IMR-90 (cell line): ENCODE measurements at regions not wholly inside any gene's neighbourhood (a gene's known extent, or its start where the extent isn't known, plus 50 kb on each side); places are given as distances from the start of the nearest gene placed in this dataset.

Experiments
- ATAC-seq: fragments of 200-7000 bp; cut with Tn5 transposase; 2 replicates; pipeline ENCODE4 v1.9.1; 2020; ENCODE audit warnings: low read depth, mild to moderate bottlenecking, moderate library complexity
- BruUV-seq: library from RNA; stranded (reverse); fragments of 400-500 nt; replicated peaks from 2 replicates; lab custom pipeline; 2021; lab: Mats Ljungman, UMichigan
- CTCF ChIA-PET: fragments of 300-600 bp; formaldehyde crosslinking; extraction: SDS; loops from one replicate; lab custom pipeline; 2021; ENCODE audit warnings: antibody characterized with exemption; lab: Yijun Ruan, JAX
- POLR2A ChIA-PET: fragments of 300-600 bp; sonication (Branson Sonifier 250); formaldehyde crosslinking; loops from one replicate; lab custom pipeline; 2022; ENCODE audit warnings: antibody characterized with exemption; ENCODE audit not compliant: unreplicated experiment; lab: Charles Lee
- DNase-seq: peaks from one replicate; pipeline ENCODE4 v3.0.0; 2013
- H2AFZ ChIP-seq: replicated peaks from 2 replicates; pipeline ENCODE3; 2013; ENCODE audit warnings: low read length, mild to moderate bottlenecking; ENCODE audit not compliant: poor library complexity
- H2AK5ac ChIP-seq: 2 replicates; pipeline ENCODE4 v1.6.1; 2013; ENCODE audit warnings: low read depth, low read length, inconsistent platforms
- H2AK9ac ChIP-seq: replicated peaks from 2 replicates; pipeline ENCODE3; 2013; ENCODE audit warnings: mild to moderate bottlenecking, low read depth, low read length, moderate library complexity; ENCODE audit not compliant: poor library complexity
- H2BK120ac ChIP-seq: 2 replicates; pipeline ENCODE4 v1.6.1; 2013; ENCODE audit warnings: low read depth, low read length, inconsistent platforms
- H2BK15ac ChIP-seq: 3 replicates; pipeline ENCODE4 v1.6.1; 2013; ENCODE audit warnings: low read depth, low read length, inconsistent platforms
- H2BK20ac ChIP-seq: 2 replicates; pipeline ENCODE4 v1.6.1; 2013; ENCODE audit warnings: low read depth, mild to moderate bottlenecking, inconsistent platforms, low read length, moderate library complexity
- H2BK5ac ChIP-seq: 2 replicates; pipeline ENCODE4 v1.6.1; 2013; ENCODE audit warnings: mild to moderate bottlenecking, low read depth, low read length, inconsistent platforms; ENCODE audit not compliant: poor library complexity, severe bottlenecking
- H3K14ac ChIP-seq: replicated peaks from 2 replicates; pipeline ENCODE4 v1.6.1; 2013; ENCODE audit warnings: low read depth, low read length, inconsistent platforms
- H3K18ac ChIP-seq: 2 replicates; pipeline ENCODE4 v1.6.1; 2013; ENCODE audit warnings: low read depth, low read length, control low read depth
- H3K23ac ChIP-seq: 2 replicates; pipeline ENCODE4 v1.6.1; 2013; ENCODE audit warnings: low read depth, low read length, inconsistent platforms
- H3K27ac ChIP-seq: 2 replicates; pipeline ENCODE4 v1.5.1; 2013; ENCODE audit warnings: mild to moderate bottlenecking, control low read depth, low read length; ENCODE audit not compliant: insufficient read depth
- H3K27me3 ChIP-seq: 2 replicates; pipeline ENCODE4 v1.6.1; 2013; ENCODE audit warnings: low read length; ENCODE audit not compliant: control insufficient read depth, insufficient read depth
- H3K36me3 ChIP-seq: 2 replicates; pipeline ENCODE4 v1.6.1; 2013; ENCODE audit warnings: low read length, mixed read lengths; ENCODE audit not compliant: control insufficient read depth, insufficient read depth
- H3K4ac ChIP-seq: 2 replicates; pipeline ENCODE4 v1.6.1; 2013; ENCODE audit warnings: low read depth, low read length, inconsistent platforms
- H3K4me1 ChIP-seq: 2 replicates; pipeline ENCODE4 v1.6.1; 2013; ENCODE audit warnings: low read length, mixed read lengths; ENCODE audit not compliant: control insufficient read depth, insufficient read depth
- H3K4me2 ChIP-seq: 2 replicates; pipeline ENCODE4 v1.6.1; 2013; ENCODE audit warnings: low read depth, mild to moderate bottlenecking, control low read depth, low read length, moderate library complexity
- H3K4me3 ChIP-seq: 2 replicates; pipeline ENCODE4 v1.5.1; 2013; ENCODE audit warnings: low read depth, mild to moderate bottlenecking, control low read depth, low read length, moderate library complexity; ENCODE audit not compliant: insufficient read depth
- H3K56ac ChIP-seq: 2 replicates; pipeline ENCODE4 v1.6.1; 2013; ENCODE audit warnings: low read length, inconsistent platforms; ENCODE audit not compliant: insufficient read depth; ENCODE audit errors: extremely low read depth
- H3K79me1 ChIP-seq, 2 experiments: 2 replicates each; pipeline ENCODE4 v1.6.1; 2013; ENCODE audit warnings: low read length in 2 of 2, inconsistent platforms in 1 of 2, low read depth in 1 of 2
- H3K9ac ChIP-seq: 2 replicates; pipeline ENCODE4 v1.6.1; 2013; ENCODE audit warnings: low read depth, low read length, control low read depth
- H3K9me1 ChIP-seq: 2 replicates; pipeline ENCODE4 v1.6.1; 2013; ENCODE audit warnings: low read length, inconsistent platforms; ENCODE audit not compliant: insufficient read depth
- H3K9me3 ChIP-seq: 2 replicates; pipeline ENCODE4 v1.6.1; 2013; ENCODE audit warnings: low read length; ENCODE audit not compliant: control insufficient read depth, insufficient read depth
- H4K20me1 ChIP-seq: 2 replicates; pipeline ENCODE4 v1.6.1; 2013; ENCODE audit warnings: low read length, inconsistent platforms; ENCODE audit not compliant: insufficient read depth
- H4K5ac ChIP-seq: 2 replicates; pipeline ENCODE4 v1.6.1; 2013; ENCODE audit warnings: mild to moderate bottlenecking, low read depth, low read length, control low read depth
- H4K8ac ChIP-seq, 2 experiments: 2 replicates each; pipeline ENCODE4 v1.6.1; 2013; ENCODE audit warnings: low read depth in 2 of 2, low read length in 2 of 2, control low read depth in 1 of 2, inconsistent platforms in 1 of 2
- H4K91ac ChIP-seq: 2 replicates; pipeline ENCODE4 v1.6.1; 2013; ENCODE audit warnings: low read depth, low read length, inconsistent platforms; ENCODE audit not compliant: insufficient read depth
- BHLHE40 ChIP-seq: fragments of 150-350 bp; IDR thresholded peaks from 2 replicates; pipeline ENCODE4 v1.6.1; 2016; ENCODE audit warnings: mild to moderate bottlenecking, low read depth, low read length
- CEBPB ChIP-seq: IDR thresholded peaks from 2 replicates; pipeline ENCODE4 v1.6.1; 2012; ENCODE audit warnings: low read depth, low read length, improper control_type of control experiment
- CHD1 ChIP-seq: IDR thresholded peaks from 2 replicates; pipeline ENCODE4 v1.6.1; 2012; ENCODE audit warnings: low read depth, low read length, improper control_type of control experiment
- FOS ChIP-seq: fragments of 150-350 bp; IDR thresholded peaks from 2 replicates; pipeline ENCODE4 v1.6.1; 2016; ENCODE audit warnings: low read depth, low read length
- MAFK ChIP-seq: IDR thresholded peaks from 2 replicates; pipeline ENCODE4 v1.6.1; 2012; ENCODE audit warnings: low read depth, low read length, improper control_type of control experiment
- MAZ ChIP-seq: IDR thresholded peaks from 2 replicates; pipeline ENCODE4 v1.6.1; 2012; ENCODE audit warnings: low read depth, mild to moderate bottlenecking, low read length, improper control_type of control experiment, moderate library complexity, borderline replicate concordance
- MXI1 ChIP-seq: IDR thresholded peaks from 2 replicates; pipeline ENCODE4 v1.6.1; 2012; ENCODE audit warnings: low read depth, mild to moderate bottlenecking, low read length, moderate library complexity, borderline replicate concordance
- NFE2L2 ChIP-seq: fragments of 150-350 bp; IDR thresholded peaks from 2 replicates; pipeline ENCODE4 v1.6.1; 2016; ENCODE audit warnings: low read depth, mild to moderate bottlenecking, low read length
- POLR2A ChIP-seq: IDR thresholded peaks from 2 replicates; pipeline ENCODE4 v1.6.1; 2012; ENCODE audit warnings: mild to moderate bottlenecking, low read depth, low read length
- RAD21 ChIP-seq: IDR thresholded peaks from 2 replicates; pipeline ENCODE4 v1.6.1; 2012; ENCODE audit warnings: low read length, improper control_type of control experiment
- RCOR1 ChIP-seq: IDR thresholded peaks from 2 replicates; pipeline ENCODE4 v1.6.1; 2012; ENCODE audit warnings: mild to moderate bottlenecking, low read length, improper control_type of control experiment; ENCODE audit not compliant: insufficient replicate concordance
- RFX5 ChIP-seq: IDR thresholded peaks from 2 replicates; pipeline ENCODE4 v1.8.0; 2012; ENCODE audit warnings: low read depth, mild to moderate bottlenecking, low read length, moderate library complexity
- SMC3 ChIP-seq: fragments of 150-350 bp; IDR thresholded peaks from 2 replicates; pipeline ENCODE4 v1.6.1; 2016; ENCODE audit warnings: low read depth, mild to moderate bottlenecking, antibody characterized with exemption, low read length, moderate library complexity
- WGBS, 2 experiments: methylation state at CpG; one replicate each; pipeline versions ENCODE4 v1.1.5 to v1.1.7; 2013; ENCODE audit warnings: missing lambda C conversion rate in 2 of 2; ENCODE audit not compliant: insufficient read length in 1 of 2; ENCODE audit errors: extremely low coverage in 2 of 2; 5-methylcytosine and 5-hydroxymethylcytosine counted together
- dilution Hi-C: fragments of 300-500 bp; cut with HindIII; formaldehyde crosslinking; loops from one replicate; pipeline ENCODE4 v1.14.3; 2018; ENCODE audit warnings: low sequenced_read_pairs; ENCODE audit not compliant: unreplicated experiment
- in situ Hi-C: fragments of 300-500 bp; cut with MboI; formaldehyde crosslinking; loops from 3 replicates; pipeline ENCODE4 v1.14.3; 2019; ENCODE audit warnings: low sequenced_read_pairs, inconsistent platforms, mixed read lengths
- intact Hi-C: fragments of 100-400 bp; cut with micrococcal nuclease; formaldehyde crosslinking; loops from 2 replicates; pipeline ENCODE4 v1.10.0; 2022
- TF ChIP-seq, protein P1 (sequence below): fragments of 150-350 bp; IDR thresholded peaks from 2 replicates; pipeline ENCODE4 v1.6.1; 2016; ENCODE audit warnings: low read depth, mild to moderate bottlenecking, low read length, moderate library complexity, borderline replicate concordance
- TF ChIP-seq, protein P2 (sequence below): conservative IDR thresholded peaks from 2 replicates; pipeline ENCODE4 v1.5.1; 2012; ENCODE audit warnings: mild to moderate bottlenecking, low read depth, low read length, improper control_type of control experiment
- TF ChIP-seq, protein P3 (sequence below): fragments of 150-350 bp; IDR thresholded peaks from 2 replicates; pipeline ENCODE4 v1.6.1; 2017; ENCODE audit warnings: mild to moderate bottlenecking, antibody characterized with exemption, low read length, low read depth

DNA sequence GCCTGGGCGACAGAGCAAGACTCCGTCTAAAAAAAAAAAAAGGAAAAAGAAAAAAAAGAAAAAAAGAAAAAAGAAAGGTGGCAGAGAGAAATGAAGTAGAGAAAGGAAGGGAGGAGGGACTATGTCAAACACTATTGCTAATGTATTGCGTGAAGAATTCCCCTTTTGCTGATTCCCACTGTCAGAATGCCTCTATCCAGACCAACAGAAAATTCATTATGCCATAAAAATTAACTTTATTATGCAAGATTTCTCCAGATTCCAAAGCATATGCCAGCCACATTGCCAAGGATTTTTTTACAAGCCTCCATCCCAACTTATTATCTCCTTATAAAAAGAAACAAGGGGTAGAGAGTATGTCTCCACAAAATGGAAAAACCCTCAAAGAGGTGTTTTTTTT lies 209.3 kb downstream of the MTERF1 start:
- POLR2A ChIA-PET = no interaction called here

More for the DNA sequence above, 209.3 kb downstream of the MTERF1 start:
- Histone ChIP-seq H2BK15ac (no peak overlapping the region), H3K4ac (no peak overlapping the region), H3K18ac (no peak overlapping the region), H3K9me1 (no peaks in the 10 kb centered on the region), H3K79me1 (no peaks in the 10 kb centered on the region), H4K8ac (no peak overlapping the region), H2BK5ac (no peak overlapping the region), H3K36me3 (no peaks in the 10 kb centered on the region), H3K4me1 (no peaks in the 10 kb centered on the region), H3K27ac (no peak overlapping the region), H3K9me3 (no peaks in the 10 kb centered on the region), H4K5ac (no peak overlapping the region), H3K14ac (no peak overlapping the region), H3K4me3 (no peak overlapping the region), H3K56ac (no peak overlapping the region), H2BK20ac (no peak overlapping the region), H4K91ac (no peak overlapping the region), H2BK120ac (no peak overlapping the region), H4K20me1 (no peaks in the 10 kb centered on the region), H2AFZ (no peak overlapping the region), H2AK9ac (no peak overlapping the region), H3K27me3 (no peaks in the 10 kb centered on the region), H3K4me2 (no peak overlapping the region), H3K23ac (no peak overlapping the region), H2AK5ac (no peak overlapping the region), H3K9ac (no peak overlapping the region)
- ATAC-seq = no peak
- CTCF ChIA-PET = no interaction called here
- in situ Hi-C loops = no loop called here
- DNase-seq = no peak
- BruUV-seq = no TSS peak
- intact Hi-C loops = no loop called here
- TF ChIP-seq NFE2L2 (no peak), MXI1 (no peak), MAFK (no peak), FOS (no peak), POLR2A (no peak), BHLHE40 (no peak), MAZ (no peak), SMC3 (no peak), RAD21 (no peak), CHD1 (no peak), RFX5 (no peak), RCOR1 (no peak), CEBPB (no peak)
- TF ChIP-seq, protein P1, sequence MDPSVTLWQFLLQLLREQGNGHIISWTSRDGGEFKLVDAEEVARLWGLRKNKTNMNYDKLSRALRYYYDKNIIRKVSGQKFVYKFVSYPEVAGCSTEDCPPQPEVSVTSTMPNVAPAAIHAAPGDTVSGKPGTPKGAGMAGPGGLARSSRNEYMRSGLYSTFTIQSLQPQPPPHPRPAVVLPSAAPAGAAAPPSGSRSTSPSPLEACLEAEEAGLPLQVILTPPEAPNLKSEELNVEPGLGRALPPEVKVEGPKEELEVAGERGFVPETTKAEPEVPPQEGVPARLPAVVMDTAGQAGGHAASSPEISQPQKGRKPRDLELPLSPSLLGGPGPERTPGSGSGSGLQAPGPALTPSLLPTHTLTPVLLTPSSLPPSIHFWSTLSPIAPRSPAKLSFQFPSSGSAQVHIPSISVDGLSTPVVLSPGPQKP = no peak
- TF ChIP-seq, protein P2, sequence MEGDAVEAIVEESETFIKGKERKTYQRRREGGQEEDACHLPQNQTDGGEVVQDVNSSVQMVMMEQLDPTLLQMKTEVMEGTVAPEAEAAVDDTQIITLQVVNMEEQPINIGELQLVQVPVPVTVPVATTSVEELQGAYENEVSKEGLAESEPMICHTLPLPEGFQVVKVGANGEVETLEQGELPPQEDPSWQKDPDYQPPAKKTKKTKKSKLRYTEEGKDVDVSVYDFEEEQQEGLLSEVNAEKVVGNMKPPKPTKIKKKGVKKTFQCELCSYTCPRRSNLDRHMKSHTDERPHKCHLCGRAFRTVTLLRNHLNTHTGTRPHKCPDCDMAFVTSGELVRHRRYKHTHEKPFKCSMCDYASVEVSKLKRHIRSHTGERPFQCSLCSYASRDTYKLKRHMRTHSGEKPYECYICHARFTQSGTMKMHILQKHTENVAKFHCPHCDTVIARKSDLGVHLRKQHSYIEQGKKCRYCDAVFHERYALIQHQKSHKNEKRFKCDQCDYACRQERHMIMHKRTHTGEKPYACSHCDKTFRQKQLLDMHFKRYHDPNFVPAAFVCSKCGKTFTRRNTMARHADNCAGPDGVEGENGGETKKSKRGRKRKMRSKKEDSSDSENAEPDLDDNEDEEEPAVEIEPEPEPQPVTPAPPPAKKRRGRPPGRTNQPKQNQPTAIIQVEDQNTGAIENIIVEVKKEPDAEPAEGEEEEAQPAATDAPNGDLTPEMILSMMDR = no peak
- TF ChIP-seq, protein P3, sequence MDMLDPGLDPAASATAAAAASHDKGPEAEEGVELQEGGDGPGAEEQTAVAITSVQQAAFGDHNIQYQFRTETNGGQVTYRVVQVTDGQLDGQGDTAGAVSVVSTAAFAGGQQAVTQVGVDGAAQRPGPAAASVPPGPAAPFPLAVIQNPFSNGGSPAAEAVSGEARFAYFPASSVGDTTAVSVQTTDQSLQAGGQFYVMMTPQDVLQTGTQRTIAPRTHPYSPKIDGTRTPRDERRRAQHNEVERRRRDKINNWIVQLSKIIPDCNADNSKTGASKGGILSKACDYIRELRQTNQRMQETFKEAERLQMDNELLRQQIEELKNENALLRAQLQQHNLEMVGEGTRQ = no peak
- WGBS, 2 experiments = no CpG with 5 or more reads among the region's 3 CpGs
- dilution Hi-C loops = no loop called here
